Progenitor cell of endocrine pancreas (in vitro differentiated cells): ENCODE measurements at regions not wholly inside any gene's neighbourhood (a gene's known extent, or its start where the extent isn't known, plus 50 kb on each side); places are given as distances from the start of the nearest gene placed in this dataset.
A peak's percentile ranks its signal among the peaks of the same experiment; 100 is the strongest.

Source experiments
- DNase-seq: peaks from one replicate; pipeline ENCODE4 v3.0.0; 2021; ENCODE audit warnings: low spot score; ENCODE audit not compliant: unreplicated experiment
- H3K27ac Mint-ChIP-seq: 2 replicates; pipeline ENCODE4 v1.8.0; 2021; ENCODE audit warnings: mild to moderate bottlenecking, moderate library complexity, mixed read lengths
- H3K27me3 Mint-ChIP-seq: 2 replicates; pipeline ENCODE4 v1.8.0; 2021; ENCODE audit warnings: mixed read lengths
- H3K36me3 Mint-ChIP-seq: 2 replicates; pipeline ENCODE4 v1.8.0; 2022; ENCODE audit warnings: mixed read lengths; ENCODE audit not compliant: insufficient read depth
- H3K4me1 Mint-ChIP-seq: 2 replicates; pipeline ENCODE4 v1.8.0; 2021; ENCODE audit warnings: low read depth, mixed read lengths
- H3K4me3 Mint-ChIP-seq: 2 replicates; pipeline ENCODE4 v1.8.0; 2021; ENCODE audit warnings: low read depth, mild to moderate bottlenecking, moderate library complexity, mixed read lengths
- H3K9me3 Mint-ChIP-seq: 2 replicates; pipeline ENCODE4 v1.8.0; 2021; ENCODE audit warnings: low read depth, mixed read lengths
- TF ChIP-seq, protein P1 (sequence below): fragments of 200-600 bp; sonication (generic); IDR thresholded peaks from one replicate; pipeline ENCODE4 v1.5.0; 2021; ENCODE audit warnings: antibody characterized with exemption, mild to moderate bottlenecking; ENCODE audit not compliant: unreplicated experiment

DNA sequence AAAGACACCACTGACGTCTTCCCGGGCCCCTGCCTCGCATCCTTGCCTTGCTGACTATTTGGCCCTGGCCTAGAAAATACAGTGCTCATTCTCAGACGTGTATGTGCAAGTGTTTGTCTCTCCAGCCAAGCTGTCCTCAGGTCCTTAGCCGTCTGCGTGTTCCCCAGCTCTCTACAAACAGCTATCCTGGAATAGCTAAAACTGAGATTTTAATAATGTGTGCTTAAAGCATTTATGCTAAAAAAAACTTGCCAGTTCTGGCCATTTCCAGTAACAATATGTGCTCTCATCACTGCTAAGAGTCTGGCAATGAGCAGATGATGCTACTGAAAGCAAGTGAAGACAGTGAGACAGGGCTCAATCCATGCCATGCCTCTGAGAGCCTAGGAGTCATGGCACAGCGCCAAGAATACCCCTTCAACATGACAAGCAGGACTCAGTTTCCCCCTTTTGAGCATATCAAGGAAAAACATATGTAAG, 55.7 kb downstream of the IRF2BP2 start:
- H3K27me3 Mint-ChIP-seq = no peaks in the 10 kb centered on the region
- no peak overlapping the region for H3K27ac Mint-ChIP-seq
- TF ChIP-seq, protein P1, sequence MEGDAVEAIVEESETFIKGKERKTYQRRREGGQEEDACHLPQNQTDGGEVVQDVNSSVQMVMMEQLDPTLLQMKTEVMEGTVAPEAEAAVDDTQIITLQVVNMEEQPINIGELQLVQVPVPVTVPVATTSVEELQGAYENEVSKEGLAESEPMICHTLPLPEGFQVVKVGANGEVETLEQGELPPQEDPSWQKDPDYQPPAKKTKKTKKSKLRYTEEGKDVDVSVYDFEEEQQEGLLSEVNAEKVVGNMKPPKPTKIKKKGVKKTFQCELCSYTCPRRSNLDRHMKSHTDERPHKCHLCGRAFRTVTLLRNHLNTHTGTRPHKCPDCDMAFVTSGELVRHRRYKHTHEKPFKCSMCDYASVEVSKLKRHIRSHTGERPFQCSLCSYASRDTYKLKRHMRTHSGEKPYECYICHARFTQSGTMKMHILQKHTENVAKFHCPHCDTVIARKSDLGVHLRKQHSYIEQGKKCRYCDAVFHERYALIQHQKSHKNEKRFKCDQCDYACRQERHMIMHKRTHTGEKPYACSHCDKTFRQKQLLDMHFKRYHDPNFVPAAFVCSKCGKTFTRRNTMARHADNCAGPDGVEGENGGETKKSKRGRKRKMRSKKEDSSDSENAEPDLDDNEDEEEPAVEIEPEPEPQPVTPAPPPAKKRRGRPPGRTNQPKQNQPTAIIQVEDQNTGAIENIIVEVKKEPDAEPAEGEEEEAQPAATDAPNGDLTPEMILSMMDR = no peak
- peaks cover 16% of the 10 kb centered on the region for H3K4me1 Mint-ChIP-seq
- no peaks in the 10 kb centered on the region for H3K36me3 Mint-ChIP-seq
- no peaks in the 10 kb centered on the region for H3K9me3 Mint-ChIP-seq
- DNase-seq = no peak
- H3K4me3 Mint-ChIP-seq = no peak overlapping the region

DNA sequence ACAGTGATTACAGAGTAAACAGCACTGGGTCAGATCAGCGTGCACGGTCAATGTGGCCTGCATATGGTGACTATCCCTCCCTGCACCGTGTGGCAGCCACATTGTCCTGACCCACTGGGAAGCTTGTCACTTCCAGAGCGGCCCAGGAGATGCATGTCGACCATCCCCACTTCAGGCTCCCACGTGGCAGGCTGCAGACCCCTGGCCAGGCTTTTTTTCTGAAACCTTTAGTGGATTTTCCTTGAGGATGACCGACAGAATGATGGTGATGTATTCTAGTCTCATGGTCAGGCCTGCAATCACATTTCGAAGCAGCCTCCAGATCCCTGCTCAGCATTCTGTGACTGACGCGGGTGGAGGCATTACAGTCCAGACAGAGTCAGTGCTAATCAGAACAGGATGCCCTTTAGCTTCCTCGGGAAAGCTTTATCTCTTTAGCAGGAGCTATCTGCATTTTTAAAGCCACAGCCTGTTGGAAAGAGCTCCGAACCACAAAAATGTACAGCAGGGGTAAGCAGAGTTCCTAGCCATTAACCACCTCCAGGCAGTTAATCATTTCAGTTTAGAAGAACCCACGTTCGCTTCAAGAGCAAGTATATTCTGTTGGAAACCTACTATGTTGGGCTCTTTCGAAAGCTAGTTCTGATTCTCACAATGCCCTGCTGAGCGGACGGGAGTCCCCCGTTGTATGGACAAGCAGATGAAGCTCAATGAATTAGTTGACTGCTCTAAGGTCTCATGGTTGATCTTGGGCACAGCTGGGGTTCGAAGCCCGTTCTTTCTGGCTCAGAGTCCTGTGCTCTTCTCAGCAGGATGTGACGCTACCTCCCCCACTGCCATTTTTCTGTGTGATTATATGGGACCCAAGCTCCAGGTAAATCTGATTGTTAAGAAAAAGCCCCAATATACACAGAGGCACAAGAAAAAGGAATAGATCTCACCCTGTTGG, 56.5 kb downstream of the IRF2BP2 start:
- no peak for DNase-seq
- H3K9me3 Mint-ChIP-seq = no peaks in the 10 kb centered on the region
- H3K36me3 Mint-ChIP-seq = no peaks in the 10 kb centered on the region
- H3K4me3 Mint-ChIP-seq = no peak overlapping the region
- H3K4me1 Mint-ChIP-seq = peaks cover 16% of the 10 kb centered on the region
- no peaks in the 10 kb centered on the region for H3K27me3 Mint-ChIP-seq
- TF ChIP-seq, protein P1 = no peak
- peak overlapping the region; percentile 15 for H3K27ac Mint-ChIP-seq

DNA sequence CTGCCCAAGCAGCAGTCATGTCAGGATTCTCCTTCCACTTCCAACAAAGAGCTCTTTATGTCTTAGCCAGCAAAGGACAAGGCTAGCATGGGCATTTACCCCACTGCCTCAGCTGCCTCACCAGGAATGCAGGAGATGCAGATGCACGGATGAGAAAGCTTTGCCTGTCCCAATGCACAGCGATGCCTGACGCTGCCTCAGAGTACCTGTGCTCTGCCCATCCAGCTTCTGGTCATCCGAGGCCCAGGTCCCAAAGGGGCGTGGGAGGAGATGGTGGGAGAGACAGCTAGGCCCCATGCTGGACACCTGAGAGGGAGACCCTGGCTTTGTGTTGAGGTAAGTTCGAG, 59.0 kb downstream of the IRF2BP2 start:
- Mint-ChIP-seq H3K36me3 (no peaks in the 10 kb centered on the region), H3K27ac (no peak overlapping the region), H3K4me3 (no peak overlapping the region), H3K4me1 (peaks cover 16% of the 10 kb centered on the region), H3K9me3 (no peaks in the 10 kb centered on the region), H3K27me3 (no peaks in the 10 kb centered on the region)
- no peak for DNase-seq
- TF ChIP-seq, protein P1 = no peak

DNA sequence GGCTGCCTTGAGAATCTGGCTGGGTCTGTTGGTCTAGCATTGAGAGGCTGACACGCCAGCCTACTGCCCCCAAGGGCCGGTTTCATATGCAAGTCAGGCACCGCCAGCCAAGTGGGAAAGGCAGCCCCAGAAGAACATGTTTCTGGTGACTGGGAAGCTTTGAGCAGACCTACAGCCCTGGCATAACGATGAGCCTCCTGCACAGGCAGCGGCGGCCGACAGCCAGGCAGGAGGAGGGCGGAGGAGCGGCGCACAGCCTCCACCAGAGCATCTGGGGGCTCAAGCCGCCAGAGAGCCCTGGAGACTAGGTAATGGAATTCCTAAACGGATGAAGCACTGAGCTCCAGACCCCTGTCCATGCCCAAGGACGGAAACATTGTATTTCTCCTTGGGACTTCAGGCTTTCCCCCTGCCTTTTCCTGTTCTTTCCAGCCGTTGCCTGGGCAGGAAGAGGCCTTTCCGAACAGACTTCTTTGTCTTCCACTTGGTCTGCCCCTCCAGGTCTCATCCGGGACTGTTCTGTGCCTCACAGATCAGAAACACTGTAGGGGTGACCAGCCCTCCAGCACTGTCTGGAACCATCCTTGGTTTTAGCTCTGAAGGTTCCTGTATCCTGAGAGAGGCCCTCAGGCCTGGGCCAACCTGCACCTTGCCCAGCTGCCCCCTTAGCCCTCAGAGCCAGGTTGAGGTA, 59.5 kb downstream of the IRF2BP2 start:
- H3K4me1 Mint-ChIP-seq = peaks cover 21% of the 10 kb centered on the region
- TF ChIP-seq, protein P1 = no peak
- H3K36me3 Mint-ChIP-seq = no peaks in the 10 kb centered on the region
- no peak overlapping the region for H3K4me3 Mint-ChIP-seq
- H3K27ac Mint-ChIP-seq = no peak overlapping the region
- H3K27me3 Mint-ChIP-seq = no peaks in the 10 kb centered on the region
- no peaks in the 10 kb centered on the region for H3K9me3 Mint-ChIP-seq
- DNase-seq = no peak

DNA sequence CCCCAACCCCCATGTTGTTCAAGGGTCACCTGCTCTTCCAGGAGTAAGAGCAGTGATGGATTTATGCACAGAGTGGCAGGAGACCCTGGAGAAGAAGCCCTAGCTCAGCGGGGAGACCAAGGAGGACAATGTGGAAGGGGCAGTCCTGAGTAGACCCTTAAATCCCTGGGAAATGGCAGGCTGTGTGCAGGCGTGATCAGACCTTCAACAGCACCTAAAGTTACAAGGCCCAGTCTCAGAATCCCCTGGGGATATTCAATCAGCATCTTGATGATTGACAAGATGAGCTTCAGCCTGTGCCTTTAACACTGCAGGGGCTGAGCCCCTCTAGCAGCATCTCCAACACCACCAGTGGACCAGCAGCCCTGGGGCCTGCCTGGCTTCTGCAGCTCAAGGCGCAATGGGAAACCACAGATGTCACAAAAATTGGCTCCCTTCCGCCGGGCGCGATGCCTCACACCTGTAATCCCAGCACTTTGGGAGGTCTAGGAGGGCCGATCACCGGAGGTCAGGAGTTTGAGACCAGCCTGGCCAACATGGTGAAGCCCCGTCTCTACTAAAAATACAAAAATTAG, 60.4 kb downstream of the IRF2BP2 start:
- Mint-ChIP-seq H3K9me3 (no peaks in the 10 kb centered on the region), H3K36me3 (no peaks in the 10 kb centered on the region), H3K27me3 (no peaks in the 10 kb centered on the region), H3K27ac (no peak overlapping the region), H3K4me1 (peaks cover 25% of the 10 kb centered on the region), H3K4me3 (no peak overlapping the region)
- DNase-seq = no peak
- TF ChIP-seq, protein P1 = no peak
